B cell (primary cell): ENCODE measurements at regions not wholly inside any gene's neighbourhood (a gene's known extent, or its start where the extent isn't known, plus 50 kb on each side); places are given as distances from the start of the nearest gene placed in this dataset.

Source experiments
- EZH2 ChIP-seq: IDR thresholded peaks from 2 replicates; pipeline ENCODE4 v1.6.1; 2012; ENCODE audit warnings: borderline replicate concordance, low read depth, mild to moderate bottlenecking, moderate library complexity, low read length; ENCODE audit not compliant: insufficient read depth, poor library complexity, severe bottlenecking
- TF ChIP-seq, protein P1 (sequence below): fragments of 200-600 bp; IDR thresholded peaks from one replicate; pipeline ENCODE4 v1.8.0; 2022; ENCODE audit warnings: antibody characterized with exemption, mild to moderate bottlenecking

DNA sequence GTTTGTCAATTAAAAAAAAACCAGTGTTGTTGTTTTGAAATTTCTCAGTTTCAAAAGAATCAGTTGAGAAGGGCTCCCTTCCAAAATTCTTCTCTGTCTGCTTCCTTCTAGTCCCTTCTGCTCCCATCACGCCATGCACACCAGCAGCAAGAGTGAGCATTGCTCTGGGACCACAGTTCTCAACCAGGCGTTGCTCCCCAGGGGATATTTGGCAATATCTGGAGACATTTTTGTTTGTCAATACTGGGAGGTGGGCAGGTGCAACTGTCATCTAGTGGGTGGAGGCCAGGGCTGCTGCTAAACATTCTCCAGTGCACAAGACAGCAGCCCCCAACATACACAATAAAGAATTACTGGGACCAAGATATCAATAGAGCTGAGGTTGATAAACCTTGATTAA lies 74.8 kb upstream of the EGFL6 start:
- TF ChIP-seq, protein P1, sequence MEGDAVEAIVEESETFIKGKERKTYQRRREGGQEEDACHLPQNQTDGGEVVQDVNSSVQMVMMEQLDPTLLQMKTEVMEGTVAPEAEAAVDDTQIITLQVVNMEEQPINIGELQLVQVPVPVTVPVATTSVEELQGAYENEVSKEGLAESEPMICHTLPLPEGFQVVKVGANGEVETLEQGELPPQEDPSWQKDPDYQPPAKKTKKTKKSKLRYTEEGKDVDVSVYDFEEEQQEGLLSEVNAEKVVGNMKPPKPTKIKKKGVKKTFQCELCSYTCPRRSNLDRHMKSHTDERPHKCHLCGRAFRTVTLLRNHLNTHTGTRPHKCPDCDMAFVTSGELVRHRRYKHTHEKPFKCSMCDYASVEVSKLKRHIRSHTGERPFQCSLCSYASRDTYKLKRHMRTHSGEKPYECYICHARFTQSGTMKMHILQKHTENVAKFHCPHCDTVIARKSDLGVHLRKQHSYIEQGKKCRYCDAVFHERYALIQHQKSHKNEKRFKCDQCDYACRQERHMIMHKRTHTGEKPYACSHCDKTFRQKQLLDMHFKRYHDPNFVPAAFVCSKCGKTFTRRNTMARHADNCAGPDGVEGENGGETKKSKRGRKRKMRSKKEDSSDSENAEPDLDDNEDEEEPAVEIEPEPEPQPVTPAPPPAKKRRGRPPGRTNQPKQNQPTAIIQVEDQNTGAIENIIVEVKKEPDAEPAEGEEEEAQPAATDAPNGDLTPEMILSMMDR: no peak
- no peak for TF ChIP-seq EZH2
